Sigmoid colon (tissue), 4 donors: ENCODE measurements at regions not wholly inside any gene's neighbourhood (a gene's known extent, or its start where the extent isn't known, plus 50 kb on each side); places are given as distances from the start of the nearest gene placed in this dataset.

Experiments used
- POLR2A ChIP-seq, 2 donors: fragments of 450-650 bp; IDR thresholded peaks; one replicate each; pipeline ENCODE4 v1.6.1; 2016; ENCODE audit warnings: antibody characterized with exemption in 2 of 2, mild to moderate bottlenecking in 2 of 2, moderate library complexity in 2 of 2
- POLR2AphosphoS5 ChIP-seq, 4 donors: sonication (generic); formaldehyde crosslinking; IDR thresholded peaks; one replicate each; pipeline ENCODE4 v1.6.1; 2017; ENCODE audit warnings: antibody characterized with exemption in 4 of 4
- TF ChIP-seq, protein P1 (sequence below), 4 experiments: fragments of 450-650 bp in 3 of 4; fragments of 200-600 bp in 1 of 4; IDR thresholded peaks; one replicate each; pipeline ENCODE4 v1.5.1; 2016 to 2019; ENCODE audit warnings: antibody characterized with exemption in 4 of 4, mild to moderate bottlenecking in 3 of 4, moderate library complexity in 2 of 4

GRCh38 chr2:59909147-59909546 is 644.3 kb downstream of the BCL11A start:
- no peak for TF ChIP-seq POLR2AphosphoS5 (IDR thresholded peaks at IDR 0.05)
- TF ChIP-seq, protein P1, sequence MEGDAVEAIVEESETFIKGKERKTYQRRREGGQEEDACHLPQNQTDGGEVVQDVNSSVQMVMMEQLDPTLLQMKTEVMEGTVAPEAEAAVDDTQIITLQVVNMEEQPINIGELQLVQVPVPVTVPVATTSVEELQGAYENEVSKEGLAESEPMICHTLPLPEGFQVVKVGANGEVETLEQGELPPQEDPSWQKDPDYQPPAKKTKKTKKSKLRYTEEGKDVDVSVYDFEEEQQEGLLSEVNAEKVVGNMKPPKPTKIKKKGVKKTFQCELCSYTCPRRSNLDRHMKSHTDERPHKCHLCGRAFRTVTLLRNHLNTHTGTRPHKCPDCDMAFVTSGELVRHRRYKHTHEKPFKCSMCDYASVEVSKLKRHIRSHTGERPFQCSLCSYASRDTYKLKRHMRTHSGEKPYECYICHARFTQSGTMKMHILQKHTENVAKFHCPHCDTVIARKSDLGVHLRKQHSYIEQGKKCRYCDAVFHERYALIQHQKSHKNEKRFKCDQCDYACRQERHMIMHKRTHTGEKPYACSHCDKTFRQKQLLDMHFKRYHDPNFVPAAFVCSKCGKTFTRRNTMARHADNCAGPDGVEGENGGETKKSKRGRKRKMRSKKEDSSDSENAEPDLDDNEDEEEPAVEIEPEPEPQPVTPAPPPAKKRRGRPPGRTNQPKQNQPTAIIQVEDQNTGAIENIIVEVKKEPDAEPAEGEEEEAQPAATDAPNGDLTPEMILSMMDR (IDR thresholded peaks at IDR 0.05), result no peak
- TF ChIP-seq POLR2A (IDR thresholded peaks at IDR 0.05), result no peak
